ENCODE measurements at regions not wholly inside any gene's neighbourhood (a gene's known extent, or its start where the extent isn't known, plus 50 kb on each side); places are given as distances from the start of the nearest gene placed in this dataset.

DNA sequence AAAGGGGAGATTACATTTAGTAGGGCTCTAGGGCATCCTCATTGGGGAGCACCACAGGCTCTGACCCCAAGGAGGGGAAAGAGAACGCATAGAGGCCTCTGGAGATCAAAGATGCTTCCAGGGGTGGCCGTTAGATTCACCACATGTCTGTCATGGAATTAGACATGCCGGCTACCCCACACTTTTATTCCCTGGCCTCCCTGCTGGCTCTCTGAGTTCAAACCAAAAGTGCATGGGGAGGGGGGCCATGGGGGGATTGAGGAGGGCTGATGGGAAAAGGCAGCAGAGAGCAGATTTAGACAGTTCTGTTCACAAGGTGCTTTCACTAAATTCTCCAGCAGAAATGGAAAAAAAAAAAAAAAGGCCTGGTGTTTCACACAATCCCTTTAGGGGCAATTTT is 64.4 kb upstream of the ZNF521 start:
- no peak for TF ChIP-seq POLR2A (IDR thresholded peaks at IDR 0.05; ENCODE audit: low read length)
- TF ChIP-seq GATA1 (IDR thresholded peaks at IDR 0.05; ENCODE audit: low read depth, low read length): no peak
